Naive thymus-derived CD4-positive, alpha-beta T cell (primary cell): ENCODE measurements at regions not wholly inside any gene's neighbourhood (a gene's known extent, or its start where the extent isn't known, plus 50 kb on each side); places are given as distances from the start of the nearest gene placed in this dataset.
A peak's percentile ranks its signal among the peaks of the same experiment; 100 is the strongest.

Experiments
- ATAC-seq: fragments of 150-1000 bp; cut with Tn5 transposase; 2 replicates; pipeline ENCODE4 v1.10.0; 2021; ENCODE audit warnings: mild to moderate bottlenecking, moderate library complexity
- CTCF ChIA-PET: fragments of 350-600 bp; sonication (Branson Sonifier 250); formaldehyde crosslinking; loops from one replicate; lab custom pipeline; 2021; ENCODE audit warnings: antibody characterized with exemption; lab: Charles Lee
- POLR2A ChIA-PET: fragments of 350-600 bp; sonication (Branson Sonifier 250); formaldehyde crosslinking; loops from one replicate; lab custom pipeline; 2021; ENCODE audit warnings: antibody characterized with exemption, inconsistent platforms; lab: Charles Lee
- DNase-seq, 9 donors: peaks; one replicate each; pipeline versions ENCODE4 v3.0.0 to v3.0.0-alpha.2; 2020 to 2022; ENCODE audit warnings: mixed read lengths in 1 of 9
- H3K27ac ChIP-seq: one replicate; pipeline ENCODE4 v1.7.0; 2013; ENCODE audit warnings: mild to moderate bottlenecking, low read depth, low read length, moderate library complexity
- H3K27me3 ChIP-seq, 2 donors: one replicate each; pipeline ENCODE4 v1.7.0; 2013; ENCODE audit warnings: low read length in 2 of 2, mild to moderate bottlenecking in 2 of 2, moderate library complexity in 2 of 2; ENCODE audit not compliant: control insufficient read depth in 2 of 2, insufficient read depth in 2 of 2
- H3K36me3 ChIP-seq, 3 experiments: 1 replicate in 2 of 3; 2 replicates in 1 of 3; pipeline ENCODE4 v1.7.0; 2013; ENCODE audit warnings: low read length in 3 of 3, mild to moderate bottlenecking in 3 of 3, moderate library complexity in 1 of 3; ENCODE audit not compliant: insufficient read depth in 3 of 3, control insufficient read depth in 2 of 3
- H3K4me1 ChIP-seq, 2 donors: one replicate each; pipeline ENCODE4 v1.7.0; 2013; ENCODE audit warnings: low read length in 2 of 2, mild to moderate bottlenecking in 2 of 2, moderate library complexity in 1 of 2; ENCODE audit not compliant: control insufficient read depth in 2 of 2, insufficient read depth in 2 of 2
- H3K4me3 ChIP-seq: 2 replicates; pipeline ENCODE4 v1.7.0; 2013; ENCODE audit warnings: mild to moderate bottlenecking, low read length
- H3K9me3 ChIP-seq, 3 experiments: 1 replicate in 2 of 3; 2 replicates in 1 of 3; pipeline ENCODE4 v1.7.0; 2013; ENCODE audit warnings: low read length in 3 of 3; ENCODE audit not compliant: control insufficient read depth in 2 of 3
- H3K27ac Mint-ChIP-seq, 9 donors: one replicate each; pipeline ENCODE4 v1.8.0; 2020 to 2022; ENCODE audit warnings: mixed read lengths in 9 of 9, mild to moderate bottlenecking in 8 of 9, moderate library complexity in 5 of 9, inconsistent platforms in 2 of 9
- H3K27me3 Mint-ChIP-seq, 5 donors: one replicate each; pipeline ENCODE4 v1.8.0; 2021 to 2022; ENCODE audit warnings: mixed read lengths in 5 of 5, mild to moderate bottlenecking in 1 of 5
- H3K36me3 Mint-ChIP-seq, 5 donors: one replicate each; pipeline ENCODE4 v1.8.0; 2020 to 2022; ENCODE audit warnings: mixed read lengths in 5 of 5, mild to moderate bottlenecking in 3 of 5, inconsistent platforms in 1 of 5
- H3K4me1 Mint-ChIP-seq, 7 donors: one replicate each; pipeline ENCODE4 v1.8.0; 2020 to 2022; ENCODE audit warnings: mixed read lengths in 7 of 7, mild to moderate bottlenecking in 3 of 7, inconsistent platforms in 1 of 7
- H3K4me3 Mint-ChIP-seq, 10 donors: one replicate each; pipeline ENCODE4 v1.8.0; 2020 to 2022; ENCODE audit warnings: mild to moderate bottlenecking in 10 of 10, mixed read lengths in 10 of 10, moderate library complexity in 6 of 10, inconsistent platforms in 2 of 10
- H3K9me3 Mint-ChIP-seq, 11 donors: one replicate each; pipeline ENCODE4 v1.8.0; 2020 to 2022; ENCODE audit warnings: mixed read lengths in 11 of 11, mild to moderate bottlenecking in 4 of 11, inconsistent platforms in 1 of 11, moderate library complexity in 1 of 11
- intact Hi-C, 2 donors: fragments of 100-400 bp; cut with micrococcal nuclease; formaldehyde crosslinking; loops; one replicate each; pipeline ENCODE4 v1.15.1; 2023

- Histone ChIP-seq H3K27me3 (no peaks in the 10 kb centered on the region), H3K4me1 (no peaks in the 10 kb centered on the region), H3K4me3 (no peak overlapping the region), H3K36me3 (no peaks in the 10 kb centered on the region), H3K9me3 (no peaks in the 10 kb centered on the region), H3K27ac (no peak overlapping the region)
- H3K9me3 Mint-ChIP-seq = no peaks in the 10 kb centered on the region
- intact Hi-C loops = no loop called here
- H3K36me3 Mint-ChIP-seq = no peaks in the 10 kb centered on the region
- DNase-seq = no peak
- no peak for ATAC-seq
- peaks cover 0 to 12% (median 5%) of the 10 kb centered on the region in 5 donors for H3K27me3 Mint-ChIP-seq
- ChIA-PET CTCF (no interaction called here), POLR2A (no interaction called here)
- no peaks in the 10 kb centered on the region for H3K4me1 Mint-ChIP-seq
- no peak overlapping the region for H3K4me3 Mint-ChIP-seq
- H3K27ac Mint-ChIP-seq = no peak overlapping the region
These were observed 352.1 kb downstream of the MATN1 start for GRCh38 chr1:30371179-30371788.

GRCh38 chr1:30368651-30369240, 354.6 kb downstream of the MATN1 start:
- H3K4me1 ChIP-seq = no peaks in the 10 kb centered on the region
- Mint-ChIP-seq H3K27me3 (peaks cover 0 to 15% (median 8%) of the 10 kb centered on the region in 5 donors), H3K36me3 (no peaks in the 10 kb centered on the region), H3K4me3 (no peak overlapping the region), H3K4me1 (no peaks in the 10 kb centered on the region), H3K9me3 (no peaks in the 10 kb centered on the region), H3K27ac (no peak overlapping the region)
- H3K27ac ChIP-seq = no peak overlapping the region
- DNase-seq = no peak
- H3K9me3 ChIP-seq = no peaks in the 10 kb centered on the region
- intact Hi-C loops = no loop called here
- H3K27me3 ChIP-seq = no peaks in the 10 kb centered on the region
- H3K4me3 ChIP-seq = no peak overlapping the region
- peak; percentile 10 for ATAC-seq
- CTCF ChIA-PET = no interaction called here
- POLR2A ChIA-PET = no interaction called here
- no peaks in the 10 kb centered on the region for H3K36me3 ChIP-seq

- no peak for ATAC-seq
- Histone ChIP-seq H3K36me3 (no peaks in the 10 kb centered on the region), H3K27me3 (no peaks in the 10 kb centered on the region), H3K9me3 (no peaks in the 10 kb centered on the region), H3K27ac (no peak overlapping the region), H3K4me1 (no peaks in the 10 kb centered on the region), H3K4me3 (no peak overlapping the region)
- ChIA-PET CTCF (no interaction called here), POLR2A (no interaction called here)
- H3K9me3 Mint-ChIP-seq = no peaks in the 10 kb centered on the region
- no peak for DNase-seq
- H3K4me1 Mint-ChIP-seq = no peaks in the 10 kb centered on the region
- no peak overlapping the region for H3K27ac Mint-ChIP-seq
- H3K36me3 Mint-ChIP-seq = no peaks in the 10 kb centered on the region
- no peak overlapping the region for H3K4me3 Mint-ChIP-seq
- intact Hi-C loops = no loop called here
- peaks cover 0 to 19% (median 13%) of the 10 kb centered on the region in 5 donors for H3K27me3 Mint-ChIP-seq
These were observed 356.5 kb downstream of the MATN1 start for GRCh38 chr1:30366911-30367310.

GRCh38 chr1:30366199-30366598, 357.2 kb downstream of the MATN1 start:
- H3K27ac Mint-ChIP-seq = no peak overlapping the region
- no peak overlapping the region for H3K4me3 Mint-ChIP-seq
- ATAC-seq (no peak), DNase-seq (no peak)
- ChIA-PET CTCF (no interaction called here), POLR2A (no interaction called here)
- intact Hi-C loops = no loop called here
- H3K4me1 Mint-ChIP-seq = no peaks in the 10 kb centered on the region
- Histone ChIP-seq H3K4me1 (no peaks in the 10 kb centered on the region), H3K36me3 (no peaks in the 10 kb centered on the region), H3K27me3 (no peaks in the 10 kb centered on the region), H3K4me3 (no peak overlapping the region), H3K27ac (no peak overlapping the region), H3K9me3 (no peaks in the 10 kb centered on the region)
- H3K36me3 Mint-ChIP-seq = no peaks in the 10 kb centered on the region
- peaks cover 0 to 19% (median 12%) of the 10 kb centered on the region in 5 donors for H3K27me3 Mint-ChIP-seq
- H3K9me3 Mint-ChIP-seq = no peaks in the 10 kb centered on the region

GRCh38 chr1:30365596-30365995, 357.8 kb downstream of the MATN1 start:
- H3K4me3 ChIP-seq = no peak overlapping the region
- no peak overlapping the region for H3K27ac ChIP-seq
- no peaks in the 10 kb centered on the region for H3K36me3 ChIP-seq
- no peaks in the 10 kb centered on the region for H3K4me1 ChIP-seq
- ATAC-seq (no peak), DNase-seq (no peak)
- Mint-ChIP-seq H3K27me3 (peaks cover 0 to 19% (median 6%) of the 10 kb centered on the region in 5 donors), H3K9me3 (no peaks in the 10 kb centered on the region), H3K4me3 (no peak overlapping the region), H3K4me1 (no peaks in the 10 kb centered on the region), H3K36me3 (no peaks in the 10 kb centered on the region), H3K27ac (no peak overlapping the region)
- ChIA-PET CTCF (no interaction called here), POLR2A (no interaction called here)
- intact Hi-C loops = no loop called here
- H3K9me3 ChIP-seq = no peaks in the 10 kb centered on the region
- no peaks in the 10 kb centered on the region for H3K27me3 ChIP-seq

GRCh38 chr1:30363031-30363430, 360.4 kb downstream of the MATN1 start:
- CTCF ChIA-PET = no interaction called here
- Mint-ChIP-seq H3K9me3 (no peaks in the 10 kb centered on the region), H3K27ac (no peak overlapping the region), H3K27me3 (peaks cover 0 to 25% (median 17%) of the 10 kb centered on the region in 5 donors), H3K36me3 (no peaks in the 10 kb centered on the region), H3K4me3 (no peak overlapping the region), H3K4me1 (no peaks in the 10 kb centered on the region)
- H3K27me3 ChIP-seq = no peaks in the 10 kb centered on the region
- ATAC-seq (no peak), DNase-seq (no peak)
- no peak overlapping the region for H3K4me3 ChIP-seq
- H3K36me3 ChIP-seq = no peaks in the 10 kb centered on the region
- H3K27ac ChIP-seq = no peak overlapping the region
- POLR2A ChIA-PET = no interaction called here
- H3K4me1 ChIP-seq = no peaks in the 10 kb centered on the region
- intact Hi-C loops = no loop called here
- H3K9me3 ChIP-seq = no peaks in the 10 kb centered on the region

GRCh38 chr1:30362603-30362990, 360.8 kb downstream of the MATN1 start:
- Histone ChIP-seq H3K27me3 (no peaks in the 10 kb centered on the region), H3K36me3 (no peaks in the 10 kb centered on the region), H3K4me3 (no peak overlapping the region), H3K4me1 (no peaks in the 10 kb centered on the region), H3K27ac (no peak overlapping the region), H3K9me3 (no peaks in the 10 kb centered on the region)
- H3K9me3 Mint-ChIP-seq = no peaks in the 10 kb centered on the region
- ATAC-seq (no peak), DNase-seq (no peak)
- H3K27me3 Mint-ChIP-seq = peaks cover 0 to 25% (median 17%) of the 10 kb centered on the region in 5 donors
- POLR2A ChIA-PET = no interaction called here
- H3K4me3 Mint-ChIP-seq = no peak overlapping the region
- no peak overlapping the region for H3K27ac Mint-ChIP-seq
- intact Hi-C loops = no loop called here
- H3K36me3 Mint-ChIP-seq = no peaks in the 10 kb centered on the region
- no peaks in the 10 kb centered on the region for H3K4me1 Mint-ChIP-seq
- CTCF ChIA-PET = no interaction called here
